Hepatocyte (in vitro differentiated cells): ENCODE measurements at regions not wholly inside any gene's neighbourhood (a gene's known extent, or its start where the extent isn't known, plus 50 kb on each side); places are given as distances from the start of the nearest gene placed in this dataset.

Source experiments
- CTCF ChIP-seq: fragments of 200-600 bp; sonication (generic); IDR thresholded peaks from 2 replicates; pipeline ENCODE4 v1.5.1; 2016; ENCODE audit warnings: antibody characterized with exemption, mild to moderate bottlenecking; ENCODE audit not compliant: poor library complexity
- EZH2 ChIP-seq: fragments of 200-600 bp; sonication (generic); IDR thresholded peaks from 2 replicates; pipeline ENCODE4 v1.6.1; 2016; ENCODE audit warnings: antibody characterized with exemption, mild to moderate bottlenecking, borderline replicate concordance
- EZH2phosphoT487 ChIP-seq: fragments of 200-600 bp; sonication (generic); IDR thresholded peaks from one replicate; pipeline ENCODE4 v1.6.1; 2018; ENCODE audit warnings: antibody characterized with exemption, mild to moderate bottlenecking, low read depth, moderate library complexity; ENCODE audit not compliant: unreplicated experiment, severe bottlenecking

DNA sequence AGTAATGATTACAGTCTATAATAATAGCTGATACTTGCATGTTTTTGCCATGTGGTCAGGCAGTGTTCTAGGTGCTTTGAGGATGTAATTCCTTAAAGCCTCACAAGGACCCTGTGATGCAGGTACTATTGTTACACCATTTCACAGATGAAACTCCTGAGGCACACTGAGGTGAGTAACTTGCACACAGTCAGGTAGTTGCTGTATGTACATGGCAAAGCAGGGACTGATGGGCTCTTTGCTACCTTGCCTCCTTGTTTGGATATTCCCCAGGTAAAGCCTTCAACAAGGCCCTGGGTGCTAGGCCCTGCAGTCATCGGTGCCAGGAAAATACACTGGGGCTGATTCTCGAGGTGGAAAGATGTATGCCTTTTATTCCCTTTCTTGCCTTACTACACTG lies 317.5 kb downstream of the CXCL12 start:
- TF ChIP-seq EZH2 (no peak), CTCF (no peak), EZH2phosphoT487 (no peak)
